Panc1 (cell line): ENCODE measurements at regions not wholly inside any gene's neighbourhood (a gene's known extent, or its start where the extent isn't known, plus 50 kb on each side); places are given as distances from the start of the nearest gene placed in this dataset.

ENCODE experiments used
- ATAC-seq: fragments of 200-7000 bp; cut with Tn5 transposase; 2 replicates; pipeline ENCODE4 v1.9.1; 2020; ENCODE audit warnings: mild to moderate bottlenecking, moderate library complexity
- BruUV-seq: library from RNA; stranded (reverse); fragments of 400-500 nt; replicated peaks from 2 replicates; lab custom pipeline; 2021; lab: Mats Ljungman, UMichigan
- CTCF ChIA-PET: fragments of 300-600 bp; sonication (Branson Sonifier 250); formaldehyde crosslinking; loops from one replicate; lab custom pipeline; 2022; ENCODE audit warnings: antibody characterized with exemption; lab: Charles Lee
- POLR2A ChIA-PET: fragments of 300-600 bp; sonication (Branson Sonifier 250); formaldehyde crosslinking; loops from one replicate; lab custom pipeline; 2022; ENCODE audit warnings: antibody characterized with exemption; lab: Charles Lee
- DNase-seq: peaks from one replicate; pipeline ENCODE4 v3.0.0-alpha.2; 2010; ENCODE audit warnings: low read depth, low spot score
- H3K27ac ChIP-seq: 2 replicates; pipeline ENCODE4 v1.5.1; 2011; ENCODE audit warnings: mild to moderate bottlenecking, low read length, inconsistent platforms
- H3K27me3 ChIP-seq: fragments of 200-500 bp; sonication (Bioruptor generic); 2 replicates; pipeline ENCODE4 v1.6.0; 2014; ENCODE audit warnings: low read length, inconsistent platforms; ENCODE audit not compliant: control insufficient read depth, insufficient read depth
- H3K36me3 ChIP-seq: fragments of 200-500 bp; sonication (Bioruptor generic); 2 replicates; pipeline ENCODE4 v1.5.1; 2014; ENCODE audit warnings: inconsistent platforms, mild to moderate bottlenecking, low read length, moderate library complexity; ENCODE audit not compliant: control insufficient read depth, insufficient read depth
- H3K4me1 ChIP-seq: 2 replicates; pipeline ENCODE4 v1.5.1; 2011; ENCODE audit warnings: inconsistent platforms, mild to moderate bottlenecking, low read length, moderate library complexity; ENCODE audit not compliant: control insufficient read depth, insufficient read depth
- H3K4me3 ChIP-seq, 2 experiments: 2 replicates each; pipeline ENCODE4 v1.5.1; 2011 to 2012; ENCODE audit warnings: low read depth in 2 of 2, low read length in 2 of 2, mild to moderate bottlenecking in 2 of 2, inconsistent platforms in 1 of 2, moderate library complexity in 1 of 2
- H3K9me3 ChIP-seq: fragments of 200-500 bp; sonication (Bioruptor generic); 2 replicates; pipeline ENCODE4 v1.5.1; 2014; ENCODE audit warnings: low read depth, mild to moderate bottlenecking, inconsistent platforms, low read length, moderate library complexity; ENCODE audit not compliant: control insufficient read depth, insufficient read depth
- CTCF ChIP-seq: fragments of 450-650 bp; IDR thresholded peaks from 2 replicates; pipeline ENCODE4 v1.5.1; 2017; ENCODE audit warnings: mild to moderate bottlenecking
- POLR2AphosphoS5 ChIP-seq: IDR thresholded peaks from 2 replicates; pipeline ENCODE4 v1.6.1; 2012; ENCODE audit warnings: mild to moderate bottlenecking, low read depth, low read length, moderate library complexity
- SIN3A ChIP-seq: IDR thresholded peaks from 2 replicates; pipeline ENCODE4 v1.6.1; 2012; ENCODE audit warnings: low read depth, mild to moderate bottlenecking, low read length, moderate library complexity, borderline replicate concordance; ENCODE audit not compliant: insufficient read depth
- TCF7L2 ChIP-seq: IDR thresholded peaks from 2 replicates; pipeline ENCODE4 v1.6.1; 2011; ENCODE audit warnings: mild to moderate bottlenecking, low read depth, low read length, inconsistent platforms
- in situ Hi-C: cut with HindIII; loops from 2 replicates; pipeline ENCODE4 v1.10.0; 2016; ENCODE audit warnings: low sequenced_read_pairs, low pct_unique_long_range_greater_than_20kb
- intact Hi-C: fragments of 100-400 bp; cut with micrococcal nuclease; formaldehyde crosslinking; loops from one replicate; pipeline ENCODE4 v1.10.0; 2022; ENCODE audit not compliant: unreplicated experiment
- TF ChIP-seq, protein P1 (sequence below), 2 experiments: IDR thresholded peaks; 2 replicates each; pipeline ENCODE4 v1.6.1; 2011 to 2012; ENCODE audit warnings: low read depth in 2 of 2, control low read depth in 1 of 2, low read length in 1 of 2, mild to moderate bottlenecking in 1 of 2, moderate library complexity in 1 of 2; ENCODE audit not compliant: insufficient read depth in 1 of 2

DNA sequence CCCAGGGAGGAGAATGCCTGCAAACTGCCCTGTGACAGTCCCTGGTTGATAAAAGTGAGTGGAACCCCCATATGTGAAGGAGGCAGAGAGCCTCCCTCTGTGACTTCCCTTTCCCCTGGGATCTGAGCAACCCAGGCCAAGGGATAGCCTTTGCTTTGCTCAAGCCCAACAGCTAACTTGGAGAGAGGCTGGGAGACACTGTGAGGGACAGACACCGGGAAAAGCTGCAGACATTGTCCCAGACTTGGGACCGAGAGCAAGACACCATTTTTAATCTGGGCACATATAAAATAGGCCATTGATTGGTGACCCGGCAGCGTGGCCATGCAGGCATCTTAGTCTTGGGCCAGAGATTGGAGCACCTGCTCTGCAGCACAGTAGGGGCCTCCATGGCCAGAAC is 96.1 kb upstream of the SALL3 start:
- CTCF ChIA-PET: interaction anchor here (0.7 kb wide), 1 partner anchor 58 kb away, joined by 3 read pairs; no protein-coding TSS in a partner anchor
- DNase-seq: no peak
- Histone ChIP-seq H3K4me3 (no peak overlapping the region), H3K27me3 (no peaks in the 10 kb centered on the region; the same call in 1 of the 2 replicates), H3K9me3 (0 out of 2 replicates have a peak, but pooled peaks cover 2% of the 10 kb centered on the region), H3K4me1 (no peaks in the 10 kb centered on the region), H3K36me3 (no peaks in the 10 kb centered on the region), H3K27ac (no peak overlapping the region)
- in situ Hi-C loops (no loop called here), intact Hi-C loops (no loop called here)
- BruUV-seq: no TSS peak
- POLR2A ChIA-PET: no interaction called here
- no peak for ATAC-seq
- TF ChIP-seq SIN3A: no peak

DNA sequence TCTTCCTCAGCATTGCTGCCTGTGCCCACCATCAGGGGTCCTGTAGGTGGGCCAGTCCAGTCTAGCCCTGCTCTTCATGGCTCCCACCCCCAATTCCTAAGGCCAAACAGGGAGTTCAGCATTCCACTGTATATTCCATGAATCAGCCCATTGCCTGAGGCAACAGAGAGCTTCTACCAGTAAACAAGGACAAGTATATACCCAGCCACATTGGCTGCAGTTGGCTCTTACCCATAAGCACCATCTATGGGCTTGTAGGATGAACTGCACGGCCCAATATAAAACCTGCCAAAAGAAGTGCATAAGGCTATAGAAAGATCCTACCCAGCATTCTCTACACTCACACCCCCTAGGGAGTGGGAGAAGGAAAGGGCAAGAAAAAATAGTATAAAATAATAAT is 95.1 kb upstream of the SALL3 start:
- H3K4me3 ChIP-seq: no peak overlapping the region
- H3K4me1 ChIP-seq: no peaks in the 10 kb centered on the region
- in situ Hi-C loops (no loop called here), intact Hi-C loops (no loop called here)
- no peak overlapping the region for H3K27ac ChIP-seq
- H3K36me3 ChIP-seq: no peaks in the 10 kb centered on the region
- no peak for ATAC-seq
- H3K9me3 ChIP-seq: peaks cover 7% of the 10 kb centered on the region; the same call in 1 of the 2 replicates
- no peaks in the 10 kb centered on the region for H3K27me3 ChIP-seq
- no TSS peak for BruUV-seq
- DNase-seq: no peak
- POLR2A ChIA-PET: interaction anchor here (0.6 kb wide), 1 partner anchor 1030 kb away, joined by 5 read pairs; no protein-coding TSS in a partner anchor
- CTCF ChIA-PET: no interaction called here
- TF ChIP-seq, protein P1, sequence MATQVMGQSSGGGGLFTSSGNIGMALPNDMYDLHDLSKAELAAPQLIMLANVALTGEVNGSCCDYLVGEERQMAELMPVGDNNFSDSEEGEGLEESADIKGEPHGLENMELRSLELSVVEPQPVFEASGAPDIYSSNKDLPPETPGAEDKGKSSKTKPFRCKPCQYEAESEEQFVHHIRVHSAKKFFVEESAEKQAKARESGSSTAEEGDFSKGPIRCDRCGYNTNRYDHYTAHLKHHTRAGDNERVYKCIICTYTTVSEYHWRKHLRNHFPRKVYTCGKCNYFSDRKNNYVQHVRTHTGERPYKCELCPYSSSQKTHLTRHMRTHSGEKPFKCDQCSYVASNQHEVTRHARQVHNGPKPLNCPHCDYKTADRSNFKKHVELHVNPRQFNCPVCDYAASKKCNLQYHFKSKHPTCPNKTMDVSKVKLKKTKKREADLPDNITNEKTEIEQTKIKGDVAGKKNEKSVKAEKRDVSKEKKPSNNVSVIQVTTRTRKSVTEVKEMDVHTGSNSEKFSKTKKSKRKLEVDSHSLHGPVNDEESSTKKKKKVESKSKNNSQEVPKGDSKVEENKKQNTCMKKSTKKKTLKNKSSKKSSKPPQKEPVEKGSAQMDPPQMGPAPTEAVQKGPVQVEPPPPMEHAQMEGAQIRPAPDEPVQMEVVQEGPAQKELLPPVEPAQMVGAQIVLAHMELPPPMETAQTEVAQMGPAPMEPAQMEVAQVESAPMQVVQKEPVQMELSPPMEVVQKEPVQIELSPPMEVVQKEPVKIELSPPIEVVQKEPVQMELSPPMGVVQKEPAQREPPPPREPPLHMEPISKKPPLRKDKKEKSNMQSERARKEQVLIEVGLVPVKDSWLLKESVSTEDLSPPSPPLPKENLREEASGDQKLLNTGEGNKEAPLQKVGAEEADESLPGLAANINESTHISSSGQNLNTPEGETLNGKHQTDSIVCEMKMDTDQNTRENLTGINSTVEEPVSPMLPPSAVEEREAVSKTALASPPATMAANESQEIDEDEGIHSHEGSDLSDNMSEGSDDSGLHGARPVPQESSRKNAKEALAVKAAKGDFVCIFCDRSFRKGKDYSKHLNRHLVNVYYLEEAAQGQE (IDR thresholded peaks at IDR 0.05; ENCODE audit: insufficient read depth in 1 of 2, low read depth in 2 of 2, low read length in 1 of 2): no peak
- TF ChIP-seq TCF7L2 (no peak), CTCF (peak; percentile 26; the same call in 1 of the 2 replicates)

GRCh38 chr18:78889250-78889649 is 90.4 kb upstream of the SALL3 start:
- Histone ChIP-seq H3K27me3 (no peaks in the 10 kb centered on the region), H3K36me3 (no peaks in the 10 kb centered on the region), H3K4me1 (no peaks in the 10 kb centered on the region), H3K9me3 (peaks cover 8% of the 10 kb centered on the region; the same call in 1 of the 2 replicates), H3K4me3 (no peak overlapping the region), H3K27ac (no peak overlapping the region)
- BruUV-seq: no TSS peak
- no peak for TF ChIP-seq TCF7L2
- TF ChIP-seq POLR2AphosphoS5: no peak
- TF ChIP-seq CTCF: no peak
- TF ChIP-seq SIN3A: no peak
- TF ChIP-seq, protein P1 (IDR thresholded peaks at IDR 0.05; ENCODE audit: insufficient read depth in 1 of 2, low read depth in 2 of 2, low read length in 1 of 2): no peak
- ATAC-seq (no peak), DNase-seq (no peak)
- in situ Hi-C loops (no loop called here), intact Hi-C loops (no loop called here)
- ChIA-PET POLR2A (no interaction called here), CTCF (no interaction called here)
